ENCODE measurements at regions not wholly inside any gene's neighbourhood (a gene's known extent, or its start where the extent isn't known, plus 50 kb on each side); places are given as distances from the start of the nearest gene placed in this dataset.

GRCh38 chr9:11713077-11713476 lies 980.1 kb upstream of the TYRP1 start:
- TF ChIP-seq CTCF (IDR thresholded peaks at IDR 0.05) (no peak), POLR2A (IDR thresholded peaks at IDR 0.05) (no peak)
